ENCODE measurements at regions not wholly inside any gene's neighbourhood (a gene's known extent, or its start where the extent isn't known, plus 50 kb on each side); places are given as distances from the start of the nearest gene placed in this dataset.

- H3K4me3 Mint-ChIP-seq = no peak overlapping the region
- peaks cover 84% of the 10 kb centered on the region for H3K27me3 Mint-ChIP-seq (ENCODE audit: low read depth)
- peaks cover 21% of the 10 kb centered on the region for H3K4me1 Mint-ChIP-seq
- H3K27ac Mint-ChIP-seq = peak overlapping the region; percentile 82 to 87 (median 83)
- H3K36me3 Mint-ChIP-seq (ENCODE audit: low read depth) = no peaks in the 10 kb centered on the region
- H3K9me3 Mint-ChIP-seq = no peaks in the 10 kb centered on the region
- no peak for TF ChIP-seq CTCF (IDR thresholded peaks at IDR 0.05; ENCODE audit: unreplicated experiment in 3 of 3)
These were observed 92.1 kb upstream of the FGFR2 start for GRCh38 chr10:121690152-121690848.

- peak overlapping the region; percentile 30 to 84 (median 69) for H3K27ac Mint-ChIP-seq
- TF ChIP-seq CTCF (IDR thresholded peaks at IDR 0.05; ENCODE audit: unreplicated experiment in 3 of 3) = no peak
- H3K4me3 Mint-ChIP-seq = peak overlapping the region in 1 of 3 experiments; percentile 37
- H3K4me1 Mint-ChIP-seq = peaks cover 33% of the 10 kb centered on the region
- no peaks in the 10 kb centered on the region for H3K36me3 Mint-ChIP-seq (ENCODE audit: low read depth)
- H3K9me3 Mint-ChIP-seq = no peaks in the 10 kb centered on the region
- H3K27me3 Mint-ChIP-seq (ENCODE audit: low read depth) = peaks cover 72% of the 10 kb centered on the region
These were observed 89.0 kb upstream of the FGFR2 start for GRCh38 chr10:121687095-121687813.

GRCh38 chr10:121684276-121684675, 86.0 kb upstream of the FGFR2 start:
- Mint-ChIP-seq H3K27ac (peak overlapping the region; percentile 3 to 42 (median 34)), H3K4me3 (no peak overlapping the region), H3K36me3 (ENCODE audit: low read depth) (no peaks in the 10 kb centered on the region), H3K9me3 (peaks cover 8% of the 10 kb centered on the region), H3K27me3 (ENCODE audit: low read depth) (peaks cover 70% of the 10 kb centered on the region), H3K4me1 (peaks cover 53% of the 10 kb centered on the region)
- no peak for TF ChIP-seq CTCF (IDR thresholded peaks at IDR 0.05; ENCODE audit: unreplicated experiment in 3 of 3)

GRCh38 chr10:121683816-121684215, 85.6 kb upstream of the FGFR2 start:
- Mint-ChIP-seq H3K27me3 (ENCODE audit: low read depth) (peaks cover 69% of the 10 kb centered on the region), H3K4me1 (peaks cover 53% of the 10 kb centered on the region), H3K9me3 (peaks cover 12% of the 10 kb centered on the region), H3K4me3 (no peak overlapping the region), H3K27ac (peak overlapping the region; percentile 3 to 56 (median 42)), H3K36me3 (ENCODE audit: low read depth) (no peaks in the 10 kb centered on the region)
- TF ChIP-seq CTCF (IDR thresholded peaks at IDR 0.05; ENCODE audit: unreplicated experiment in 3 of 3) = no peak

- Mint-ChIP-seq H3K4me1 (peaks cover 53% of the 10 kb centered on the region), H3K4me3 (no peak overlapping the region), H3K9me3 (peaks cover 17% of the 10 kb centered on the region), H3K36me3 (ENCODE audit: low read depth) (no peaks in the 10 kb centered on the region), H3K27ac (peak overlapping the region; percentile 3 to 56 (median 42)), H3K27me3 (ENCODE audit: low read depth) (peaks cover 68% of the 10 kb centered on the region)
- TF ChIP-seq CTCF (IDR thresholded peaks at IDR 0.05; ENCODE audit: unreplicated experiment in 3 of 3) = no peak
These were observed 85.1 kb upstream of the FGFR2 start for GRCh38 chr10:121683366-121683765.

All from nephron (organoid).